ENCODE measurements at regions not wholly inside any gene's neighbourhood (a gene's known extent, or its start where the extent isn't known, plus 50 kb on each side); places are given as distances from the start of the nearest gene placed in this dataset.

GRCh38 chr2:120910164-120910563 lies 174.5 kb downstream of the GLI2 start:
- H3K27ac Mint-ChIP-seq (ENCODE audit: unreplicated experiment), result no peak overlapping the region
- H3K27me3 Mint-ChIP-seq (ENCODE audit: insufficient read depth, unreplicated experiment), result no peaks in the 10 kb centered on the region

DNA sequence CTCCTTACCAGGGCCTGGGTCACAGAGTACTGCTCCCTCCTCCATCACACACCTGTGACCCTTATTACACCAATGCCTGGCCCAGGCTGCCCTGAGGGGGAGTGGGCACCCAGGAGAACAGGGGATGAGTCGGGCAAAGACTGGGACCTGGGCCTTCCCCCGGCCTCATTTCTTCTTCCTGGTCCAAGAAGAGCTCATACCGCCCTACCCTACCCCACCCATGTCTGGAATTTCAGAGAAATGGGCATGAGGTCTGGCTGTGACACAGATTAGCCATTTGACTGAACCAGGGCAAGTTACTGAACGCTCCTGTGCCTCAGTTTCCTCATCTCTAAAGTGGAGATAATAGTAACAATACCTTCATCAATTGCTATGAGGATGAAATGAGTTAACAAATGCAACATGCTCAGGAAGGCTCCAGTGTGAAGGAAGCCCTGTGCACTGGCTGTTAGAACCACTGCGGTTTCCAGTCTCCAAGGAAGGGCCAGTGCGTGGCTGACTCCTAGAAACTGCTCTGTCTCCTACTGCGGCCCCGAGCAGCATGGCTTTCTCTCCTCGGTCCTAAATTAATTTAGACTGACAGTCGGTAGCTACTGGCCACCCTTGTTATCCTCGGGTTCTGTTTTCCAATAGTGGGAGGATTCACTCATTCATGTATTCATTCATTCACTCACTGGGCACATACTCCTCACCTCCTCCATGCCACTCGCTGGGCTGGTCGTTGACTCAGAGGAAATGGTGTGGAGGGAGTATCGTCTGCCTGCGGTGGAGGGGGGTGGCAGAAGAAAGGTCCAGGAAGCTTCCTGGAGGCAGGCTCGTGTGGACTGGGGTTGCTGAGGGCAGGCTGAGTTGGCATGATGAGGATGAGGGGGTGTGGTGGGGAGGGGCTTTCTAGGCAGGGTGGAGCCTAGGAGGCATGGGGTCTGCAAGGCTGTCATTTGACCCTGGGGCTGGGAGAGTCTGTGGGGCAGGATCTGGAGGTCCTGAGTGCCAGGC lies 175.6 kb downstream of the GLI2 start:
- Mint-ChIP-seq H3K9me3 (ENCODE audit: unreplicated experiment) (no peaks in the 10 kb centered on the region), H3K4me3 (ENCODE audit: unreplicated experiment) (no peak overlapping the region), H3K27me3 (ENCODE audit: insufficient read depth, unreplicated experiment) (no peaks in the 10 kb centered on the region), H3K4me1 (ENCODE audit: low read depth, unreplicated experiment) (peaks cover 27% of the 10 kb centered on the region), H3K36me3 (ENCODE audit: insufficient read depth, unreplicated experiment) (no peaks in the 10 kb centered on the region), H3K27ac (ENCODE audit: unreplicated experiment) (no peak overlapping the region)
- Histone ChIP-seq H3K4me1 (peaks cover 39% of the 10 kb centered on the region), H3K4me3 (ENCODE audit: low read depth, low read length) (no peak overlapping the region), H3K9me3 (no peaks in the 10 kb centered on the region), H3K27me3 (replicated peaks; ENCODE audit: control insufficient read depth, insufficient read depth, low read length) (no peaks in the 10 kb centered on the region), H3K36me3 (ENCODE audit: control insufficient read depth, insufficient read depth, low read length) (no peaks in the 10 kb centered on the region)
- no TSS peak for BruUV-seq (replicated peaks)
- intact Hi-C loops (cut with micrococcal nuclease; ENCODE audit: unreplicated experiment), result no loop called here
- no peak for TF ChIP-seq CTCF (IDR thresholded peaks at IDR 0.05; ENCODE audit: insufficient read depth in 1 of 2, low read depth in 1 of 2, low read length in 1 of 2, severe bottlenecking in 1 of 2, unreplicated experiment in 1 of 2)
- POLR2A ChIA-PET, result no interaction called here
- no peak for DNase-seq
- CTCF ChIA-PET, result no interaction called here

More at GRCh38 chr2:120910164-120910563, 174.5 kb downstream of the GLI2 start:
- ChIA-PET POLR2A (no interaction called here), CTCF (interaction anchor here (0.6 kb wide), 1 partner anchor 157 kb away, joined by 4 read pairs; no protein-coding TSS in a partner anchor)
- Mint-ChIP-seq H3K4me1 (ENCODE audit: low read depth, unreplicated experiment) (peaks cover 18% of the 10 kb centered on the region), H3K4me3 (ENCODE audit: unreplicated experiment) (no peak overlapping the region), H3K36me3 (ENCODE audit: insufficient read depth, unreplicated experiment) (no peaks in the 10 kb centered on the region), H3K9me3 (ENCODE audit: unreplicated experiment) (no peaks in the 10 kb centered on the region)
- H3K4me3 ChIP-seq (ENCODE audit: low read depth, low read length), result no peak overlapping the region
- no peak for TF ChIP-seq CTCF (IDR thresholded peaks at IDR 0.05; ENCODE audit: insufficient read depth in 1 of 2, low read depth in 1 of 2, low read length in 1 of 2, severe bottlenecking in 1 of 2, unreplicated experiment in 1 of 2)
- no TSS peak for BruUV-seq (replicated peaks)
- H3K36me3 ChIP-seq (ENCODE audit: control insufficient read depth, insufficient read depth, low read length), result no peaks in the 10 kb centered on the region
- H3K4me1 ChIP-seq, result peaks cover 31% of the 10 kb centered on the region
- intact Hi-C loops (cut with micrococcal nuclease; ENCODE audit: unreplicated experiment), result no loop called here
- no peaks in the 10 kb centered on the region for H3K27me3 ChIP-seq (replicated peaks; ENCODE audit: control insufficient read depth, insufficient read depth, low read length)
- no peak for DNase-seq
- no peaks in the 10 kb centered on the region for H3K9me3 ChIP-seq

DNA sequence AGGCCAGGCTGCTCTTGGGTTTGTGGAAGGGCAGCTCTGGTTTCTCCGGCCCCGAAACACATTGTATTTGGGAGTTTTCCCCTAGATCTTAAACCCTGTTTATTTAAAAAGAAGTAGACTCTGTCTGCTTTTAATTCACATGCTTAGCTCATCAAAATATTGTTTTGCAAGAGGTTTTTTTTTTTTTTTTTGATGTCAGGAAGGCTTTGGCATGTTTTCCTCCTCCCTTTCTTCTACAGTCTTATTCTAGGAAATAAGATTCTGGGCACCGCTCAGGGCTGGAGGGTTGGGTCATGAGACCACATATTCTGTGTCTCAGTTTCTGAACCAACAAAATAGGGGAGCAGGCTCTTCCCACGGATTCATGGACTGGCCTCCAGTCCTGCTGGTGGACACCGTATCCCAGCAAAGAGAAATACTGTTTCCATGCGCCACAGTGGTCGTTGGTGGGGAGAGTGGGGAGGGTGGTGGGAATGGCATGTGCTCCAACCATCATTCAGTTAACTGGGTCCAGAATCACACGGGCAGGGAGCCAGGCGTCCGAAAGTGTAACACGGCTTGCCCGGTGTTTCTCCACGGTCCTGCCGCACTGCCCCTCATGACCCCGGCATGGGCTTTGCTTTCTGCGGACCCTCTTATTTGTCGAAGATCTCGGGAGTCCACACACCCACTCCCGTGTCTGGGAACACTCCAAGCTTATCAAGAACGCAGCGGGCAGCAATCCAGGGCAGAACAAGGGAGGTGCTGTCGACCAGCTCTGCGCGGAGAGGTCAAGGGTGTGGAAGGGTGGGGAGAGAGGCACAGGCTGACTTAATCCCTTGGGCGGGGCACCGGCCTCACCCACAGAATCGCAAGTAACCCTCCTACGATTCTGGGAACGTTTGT lies 176.7 kb downstream of the GLI2 start:
- H3K9me3 Mint-ChIP-seq (ENCODE audit: unreplicated experiment), result no peaks in the 10 kb centered on the region
- peaks cover 39% of the 10 kb centered on the region for H3K4me1 ChIP-seq
- no peaks in the 10 kb centered on the region for H3K36me3 Mint-ChIP-seq (ENCODE audit: insufficient read depth, unreplicated experiment)
- peaks cover 27% of the 10 kb centered on the region for H3K4me1 Mint-ChIP-seq (ENCODE audit: low read depth, unreplicated experiment)
- no peaks in the 10 kb centered on the region for H3K27me3 Mint-ChIP-seq (ENCODE audit: insufficient read depth, unreplicated experiment)
- no peak overlapping the region for H3K27ac Mint-ChIP-seq (ENCODE audit: unreplicated experiment)
- H3K4me3 Mint-ChIP-seq (ENCODE audit: unreplicated experiment), result no peak overlapping the region
- no peak overlapping the region for H3K4me3 ChIP-seq (ENCODE audit: low read depth, low read length)
- BruUV-seq (replicated peaks), result no TSS peak
- no peak for TF ChIP-seq CTCF (IDR thresholded peaks at IDR 0.05; ENCODE audit: insufficient read depth in 1 of 2, low read depth in 1 of 2, low read length in 1 of 2, severe bottlenecking in 1 of 2, unreplicated experiment in 1 of 2)
- no peak for DNase-seq
- no peaks in the 10 kb centered on the region for H3K36me3 ChIP-seq (ENCODE audit: control insufficient read depth, insufficient read depth, low read length)
- intact Hi-C loops (cut with micrococcal nuclease; ENCODE audit: unreplicated experiment), result no loop called here
- no peaks in the 10 kb centered on the region for H3K27me3 ChIP-seq (replicated peaks; ENCODE audit: control insufficient read depth, insufficient read depth, low read length)
- POLR2A ChIA-PET, result interaction anchor here (1.4 kb wide), 1 partner anchor 163 kb away, joined by 3 read pairs; no protein-coding TSS in a partner anchor
- CTCF ChIA-PET, result no interaction called here
- no peaks in the 10 kb centered on the region for H3K9me3 ChIP-seq

All from Caco-2 (cell line).